GM10266 (cell line): ENCODE measurements at regions not wholly inside any gene's neighbourhood (a gene's known extent, or its start where the extent isn't known, plus 50 kb on each side); places are given as distances from the start of the nearest gene placed in this dataset.

Experiments used
- DNase-seq: peaks from one replicate; pipeline ENCODE4 v3.0.0; 2012; ENCODE audit errors: extremely low spot score
- TF ChIP-seq, protein P1 (sequence below): IDR thresholded peaks from 2 replicates; pipeline ENCODE4 v1.5.1; 2012; ENCODE audit warnings: mild to moderate bottlenecking, low read depth; ENCODE audit not compliant: control insufficient read depth, insufficient read depth; ENCODE audit errors: missing control alignments

DNA sequence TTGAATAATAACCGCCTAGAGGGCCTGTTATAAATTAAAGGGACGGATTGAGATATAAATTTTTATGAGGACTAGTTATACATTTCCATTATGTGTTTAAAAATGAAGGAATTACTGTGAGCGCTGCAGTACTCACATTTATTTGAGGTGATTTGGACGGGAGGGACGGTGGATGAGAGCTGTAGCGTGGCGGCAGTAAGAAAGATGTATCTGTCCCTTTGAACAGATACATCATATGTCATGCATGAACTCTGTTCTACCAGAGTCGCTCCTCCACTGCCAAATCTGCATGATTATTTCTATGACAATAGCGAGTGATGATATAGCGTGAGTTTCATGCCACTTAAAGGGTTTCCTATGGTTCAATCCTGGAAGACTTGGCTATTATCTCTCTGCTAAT, 538.8 kb downstream of the MCTP2 start:
- no peak for DNase-seq
- TF ChIP-seq, protein P1, sequence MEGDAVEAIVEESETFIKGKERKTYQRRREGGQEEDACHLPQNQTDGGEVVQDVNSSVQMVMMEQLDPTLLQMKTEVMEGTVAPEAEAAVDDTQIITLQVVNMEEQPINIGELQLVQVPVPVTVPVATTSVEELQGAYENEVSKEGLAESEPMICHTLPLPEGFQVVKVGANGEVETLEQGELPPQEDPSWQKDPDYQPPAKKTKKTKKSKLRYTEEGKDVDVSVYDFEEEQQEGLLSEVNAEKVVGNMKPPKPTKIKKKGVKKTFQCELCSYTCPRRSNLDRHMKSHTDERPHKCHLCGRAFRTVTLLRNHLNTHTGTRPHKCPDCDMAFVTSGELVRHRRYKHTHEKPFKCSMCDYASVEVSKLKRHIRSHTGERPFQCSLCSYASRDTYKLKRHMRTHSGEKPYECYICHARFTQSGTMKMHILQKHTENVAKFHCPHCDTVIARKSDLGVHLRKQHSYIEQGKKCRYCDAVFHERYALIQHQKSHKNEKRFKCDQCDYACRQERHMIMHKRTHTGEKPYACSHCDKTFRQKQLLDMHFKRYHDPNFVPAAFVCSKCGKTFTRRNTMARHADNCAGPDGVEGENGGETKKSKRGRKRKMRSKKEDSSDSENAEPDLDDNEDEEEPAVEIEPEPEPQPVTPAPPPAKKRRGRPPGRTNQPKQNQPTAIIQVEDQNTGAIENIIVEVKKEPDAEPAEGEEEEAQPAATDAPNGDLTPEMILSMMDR: no peak

DNA sequence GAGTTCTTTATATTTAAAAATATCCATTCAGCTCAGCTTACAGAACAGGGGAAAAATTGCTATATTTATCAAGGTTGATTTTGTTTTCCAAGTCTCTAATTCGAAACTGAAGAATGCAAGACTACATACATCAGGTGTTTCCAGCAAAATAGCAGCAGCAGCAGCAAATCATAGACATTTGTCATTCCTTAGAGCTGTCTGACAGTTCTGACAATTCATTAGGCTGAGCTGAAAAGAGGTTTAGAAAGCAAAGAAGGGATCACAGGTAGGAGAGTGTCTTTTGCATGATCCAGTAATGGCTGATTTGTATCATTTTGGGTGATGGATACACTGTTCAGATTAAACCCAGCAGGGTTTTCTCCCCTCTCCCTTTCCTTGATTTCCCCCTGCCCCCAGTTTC, 545.7 kb downstream of the MCTP2 start:
- TF ChIP-seq, protein P1: no peak
- DNase-seq: no peak

DNA sequence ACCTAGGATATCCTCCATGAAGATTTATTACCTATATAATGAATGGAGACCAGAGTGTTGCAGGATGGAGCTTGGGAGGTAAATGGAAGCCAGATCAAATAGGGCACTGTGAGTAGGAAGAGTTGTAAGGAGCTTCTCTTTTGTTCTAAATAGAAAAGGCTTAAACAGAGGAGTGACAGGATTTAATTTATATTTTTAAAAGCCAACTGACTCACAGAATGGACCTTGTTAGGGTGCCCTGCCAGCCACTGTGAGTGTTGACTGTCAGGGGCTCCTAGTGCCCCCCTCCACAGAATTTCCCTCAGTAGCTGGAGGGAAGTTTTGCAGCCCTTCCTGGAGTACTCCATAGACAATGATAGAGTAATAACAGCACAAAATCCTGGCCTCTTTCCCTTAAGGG, 547.5 kb downstream of the MCTP2 start:
- TF ChIP-seq, protein P1: no peak
- DNase-seq: no peak

DNA sequence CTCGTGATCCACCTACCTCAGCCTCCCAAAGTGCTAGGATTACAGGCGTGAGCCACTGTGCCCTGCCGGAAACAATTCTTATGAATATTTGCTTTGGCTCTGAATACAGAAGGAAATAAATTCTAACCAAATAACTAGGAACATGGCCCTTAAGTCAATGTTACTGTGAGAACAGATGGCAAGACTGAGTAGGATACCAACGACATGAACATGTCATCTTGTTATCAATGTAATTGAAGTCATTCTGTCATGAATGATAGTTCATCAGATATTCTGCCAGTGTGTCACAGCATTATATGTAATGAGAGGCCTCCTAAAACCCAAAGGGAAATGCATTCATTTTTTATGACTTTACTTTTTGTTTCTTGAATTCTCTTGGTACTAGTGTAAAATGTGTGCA, 548.8 kb downstream of the MCTP2 start:
- TF ChIP-seq, protein P1: no peak
- DNase-seq: no peak

DNA sequence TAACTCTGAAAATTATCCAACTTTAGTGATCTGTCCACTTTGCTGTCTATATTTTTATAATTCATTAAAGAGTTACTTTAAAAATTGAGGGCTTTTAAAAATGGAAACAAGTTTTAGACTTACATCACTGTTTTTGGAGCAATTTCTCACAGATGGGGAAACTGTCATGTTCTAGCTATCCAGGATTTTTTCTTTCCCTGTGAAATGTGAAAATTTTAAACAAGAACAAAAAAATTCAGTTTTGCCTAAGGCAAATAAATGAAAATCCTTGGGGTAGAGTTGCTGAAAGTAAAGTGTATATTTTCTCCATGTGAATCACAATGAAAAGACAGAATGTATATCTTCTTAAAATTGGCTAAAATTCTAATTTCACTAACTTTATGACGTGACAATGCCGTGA, 553.7 kb downstream of the MCTP2 start:
- TF ChIP-seq, protein P1: no peak
- DNase-seq: no peak

DNA sequence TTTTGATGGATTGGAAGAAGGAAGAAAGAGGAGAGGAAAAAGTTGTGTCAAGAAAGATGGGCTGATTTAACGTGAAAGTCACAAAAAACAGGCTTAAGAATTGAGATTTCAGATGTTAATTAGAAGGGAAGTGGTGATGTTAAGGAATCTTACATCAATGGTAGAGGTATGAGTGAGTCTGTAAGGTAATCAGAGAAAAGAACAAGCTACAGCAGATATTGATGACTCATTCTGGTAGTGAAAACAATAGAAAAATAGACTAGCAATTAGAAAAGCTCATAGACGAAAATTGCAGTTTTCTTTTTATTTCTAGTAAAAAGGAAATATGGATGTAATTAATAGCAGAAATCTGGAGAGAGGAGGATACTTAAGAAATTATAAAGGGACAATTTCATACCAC, 559.6 kb downstream of the MCTP2 start:
- TF ChIP-seq, protein P1: no peak

DNA sequence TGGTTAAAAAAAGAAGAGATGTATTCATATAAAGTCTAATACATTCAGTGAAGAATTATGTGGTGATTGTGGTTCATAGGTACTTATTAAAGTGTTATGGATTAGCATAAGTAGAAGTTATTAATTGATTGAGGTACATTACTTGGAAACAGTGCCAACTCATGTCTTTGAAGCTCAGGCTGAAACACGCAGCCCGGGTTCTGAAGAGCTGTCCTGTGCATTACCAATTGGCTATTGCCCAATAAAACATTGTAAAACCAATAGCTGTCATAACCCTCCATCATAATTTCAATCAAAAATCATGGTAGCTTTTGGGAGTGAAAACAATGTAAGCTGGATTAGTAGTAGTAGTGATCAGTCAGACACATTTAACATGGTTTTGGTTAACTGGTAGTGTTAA, 560.1 kb downstream of the MCTP2 start:
- DNase-seq: no peak
- TF ChIP-seq, protein P1: no peak

More for the DNA sequence above, 559.6 kb downstream of the MCTP2 start:
- no peak for DNase-seq
